DMS79 (cell line): ENCODE measurements at regions not wholly inside any gene's neighbourhood (a gene's known extent, or its start where the extent isn't known, plus 50 kb on each side); places are given as distances from the start of the nearest gene placed in this dataset.

Experiments used
- DNase-seq: peaks from one replicate; lab custom pipeline; 2025; lab: John Stamatoyannopoulos, UW

DNA sequence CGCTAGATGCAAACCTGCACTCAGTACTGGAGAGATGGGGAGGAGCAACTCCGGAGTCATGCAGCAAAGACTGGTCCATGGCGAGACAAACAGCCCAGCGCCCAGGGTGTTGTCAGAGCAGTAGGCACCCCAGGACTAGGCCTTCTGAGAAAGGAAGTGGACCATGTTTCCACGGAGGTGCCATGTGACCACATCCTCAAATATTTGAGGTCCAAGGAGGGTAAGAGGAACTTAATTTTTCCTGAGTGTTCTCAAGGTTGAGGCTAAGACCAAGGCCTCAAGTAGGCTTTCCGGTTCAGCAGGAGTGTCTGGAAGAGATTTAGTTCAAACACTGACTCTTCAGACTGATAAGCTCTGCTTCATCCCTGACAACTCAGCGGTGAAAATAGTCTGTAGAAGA lies 186.2 kb downstream of the RHOU start:
- DNase-seq = no peak

DNA sequence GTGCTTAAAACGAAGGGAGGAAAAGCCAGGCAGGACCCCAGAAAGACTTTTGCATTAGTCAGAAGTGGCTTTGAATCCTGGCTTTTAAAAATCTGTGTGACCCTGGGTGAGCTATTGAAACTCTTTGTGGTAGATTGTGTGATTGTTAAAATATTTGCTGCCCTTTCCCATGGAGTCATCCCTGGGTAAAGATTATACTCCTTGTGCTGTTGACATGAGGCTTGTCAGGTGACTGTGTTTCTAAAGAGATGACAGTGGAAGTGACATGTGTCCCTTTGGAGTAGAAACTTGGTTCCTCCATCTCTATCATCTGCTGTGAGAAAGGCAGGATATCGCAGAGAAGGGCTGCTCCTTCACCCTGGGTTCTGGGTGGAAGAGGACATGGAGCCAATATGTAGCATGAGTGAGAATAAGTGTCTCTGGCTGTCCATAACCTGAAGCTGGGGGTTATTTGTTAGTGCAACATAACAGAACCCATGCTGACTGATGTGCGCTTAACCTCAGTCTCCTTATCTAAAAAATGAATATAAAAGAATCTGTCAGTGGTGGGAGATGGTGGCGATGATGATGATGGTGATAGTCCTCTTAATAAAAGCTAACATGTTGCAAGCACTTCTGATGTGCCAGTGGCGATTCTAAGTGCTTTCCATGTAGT lies 187.6 kb downstream of the RHOU start:
- DNase-seq = no peak

DNA sequence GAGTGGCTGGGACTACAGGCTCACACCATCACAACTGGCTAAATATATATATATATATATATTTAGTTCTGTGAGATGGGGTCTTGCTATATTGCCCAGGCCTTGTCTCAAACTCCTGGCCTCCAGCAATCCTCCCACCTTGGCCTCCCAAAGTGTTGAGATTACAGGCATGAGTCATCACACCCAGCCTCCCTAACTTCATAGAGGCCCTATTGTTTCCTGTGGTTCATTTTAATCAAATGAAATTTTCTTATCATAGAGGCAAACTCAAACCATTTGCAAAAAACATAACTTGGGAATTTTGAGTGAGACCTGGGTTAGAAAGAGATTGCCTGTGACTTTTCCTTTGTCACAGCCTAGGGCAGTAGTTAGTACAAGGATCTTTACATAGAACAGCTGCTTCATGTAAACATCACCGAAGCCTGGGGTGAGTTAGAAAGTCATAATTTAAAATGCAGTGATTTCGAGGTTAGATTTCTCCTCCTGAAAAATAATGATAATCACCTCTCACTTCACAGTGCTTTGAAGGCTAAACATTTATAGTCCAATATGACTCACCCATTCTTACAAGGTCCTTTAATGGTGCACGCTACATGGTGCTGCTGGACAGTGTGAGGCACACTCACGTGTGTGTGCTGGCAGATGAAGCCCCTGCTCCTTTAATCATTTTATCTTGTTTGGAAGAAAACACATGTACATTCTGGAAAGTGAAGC lies 188.9 kb downstream of the RHOU start:
- DNase-seq = no peak

DNA sequence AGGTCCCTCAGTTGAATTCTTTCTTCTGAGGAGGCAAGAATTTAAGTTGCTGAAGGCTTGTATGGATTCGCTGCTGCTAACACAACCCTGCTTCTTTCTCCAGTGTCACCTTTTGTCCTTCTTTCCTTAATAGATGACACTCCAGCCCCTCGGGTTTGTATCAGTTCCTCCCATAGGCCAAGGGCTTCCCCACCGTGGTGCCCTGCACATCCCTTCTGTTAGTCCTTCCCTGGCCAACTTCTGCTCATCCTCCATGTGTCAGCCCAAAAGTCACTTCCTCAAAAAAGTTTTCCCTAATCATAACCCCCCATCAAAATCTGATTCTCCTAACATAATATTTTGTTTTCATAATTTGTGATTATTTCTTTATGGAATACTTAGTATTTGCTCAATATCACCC lies 190.4 kb downstream of the RHOU start:
- no peak for DNase-seq

DNA sequence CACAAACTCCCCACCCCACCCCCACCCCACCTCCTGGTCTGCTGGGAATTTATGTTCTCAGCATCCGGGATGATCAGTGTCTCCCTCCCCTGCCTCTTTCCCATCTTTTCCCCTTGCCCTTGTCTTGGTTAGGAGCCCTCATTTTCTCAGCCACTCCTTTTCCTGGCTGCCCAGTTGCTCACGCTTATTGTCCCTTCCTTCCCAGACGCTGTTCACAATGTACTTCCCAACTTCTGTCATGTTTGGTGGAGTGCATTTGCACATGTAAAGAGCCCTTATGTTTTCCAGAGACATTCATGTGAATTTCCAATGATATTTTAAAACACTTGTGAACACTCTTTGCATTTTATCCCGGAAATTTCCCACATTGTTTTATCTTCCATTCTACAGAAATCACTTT lies 192.1 kb downstream of the RHOU start:
- DNase-seq = no peak

DNA sequence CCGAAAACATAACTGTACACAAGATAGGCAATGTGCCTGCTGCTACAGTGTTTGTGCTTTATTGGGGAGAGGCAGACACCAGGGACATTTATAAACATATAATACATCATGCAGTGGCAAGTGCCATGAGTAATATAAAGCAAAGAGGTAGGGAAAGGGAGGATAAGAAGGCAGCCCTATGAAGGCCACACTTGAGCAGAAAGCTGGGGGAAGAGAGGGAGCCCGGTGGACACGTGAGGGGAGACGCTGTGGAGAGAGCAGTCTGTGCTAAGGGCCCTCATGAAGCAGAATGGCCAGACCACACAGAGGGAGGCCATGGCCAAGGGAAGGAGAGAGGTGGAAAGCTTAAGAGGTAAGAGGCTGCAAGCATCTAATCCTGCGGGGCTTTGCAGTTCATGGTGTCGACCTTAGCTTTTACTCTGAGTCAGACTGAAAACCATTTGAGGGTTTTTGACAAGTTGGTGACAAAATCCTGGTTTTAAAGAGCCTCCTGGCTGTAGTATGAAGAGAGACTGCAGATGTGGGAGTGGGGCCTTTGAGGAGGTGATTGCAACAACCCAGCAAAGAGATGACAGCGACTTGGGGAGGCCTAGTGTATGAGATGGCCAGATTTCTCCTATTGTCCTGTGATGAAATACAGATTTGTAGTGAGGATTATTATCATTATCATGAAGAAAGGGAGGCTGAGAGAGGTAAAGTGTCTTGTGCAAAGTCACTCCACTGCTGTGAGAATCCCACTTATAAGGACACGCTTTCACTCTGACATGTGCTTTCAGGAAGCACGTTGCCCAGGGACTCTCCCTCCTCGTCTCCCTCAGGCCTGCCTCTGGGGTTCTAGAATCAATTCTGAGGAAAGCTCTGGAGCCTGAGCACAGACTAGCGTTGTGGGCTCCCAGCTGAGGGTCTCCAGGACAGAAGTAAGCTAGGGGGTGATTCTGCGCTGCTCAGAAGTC lies 192.9 kb downstream of the RHOU start:
- DNase-seq = no peak

DNA sequence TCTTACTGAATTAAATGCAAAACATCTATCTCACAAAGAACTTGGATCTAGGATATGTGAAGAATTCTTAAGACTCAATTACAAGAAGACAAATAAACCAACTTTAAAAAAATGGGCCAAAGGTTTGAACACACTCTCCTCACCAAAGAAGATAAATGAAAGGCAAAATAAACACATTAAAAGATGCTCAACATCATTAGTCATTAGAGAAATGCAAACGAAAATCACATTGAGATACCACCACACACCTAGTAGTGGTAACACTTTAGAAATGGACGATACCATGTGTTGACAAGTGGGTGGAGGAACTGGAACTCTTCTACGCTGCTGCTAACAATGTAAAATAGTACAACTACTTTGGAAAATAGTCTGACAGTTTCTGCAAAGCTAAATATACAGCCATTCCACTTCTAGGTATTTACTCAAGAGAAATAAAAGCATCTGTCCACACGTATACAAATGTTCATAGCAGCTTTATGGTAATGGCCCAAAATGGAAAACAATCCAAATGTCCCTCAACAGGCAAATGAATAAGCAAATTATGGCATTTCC lies 194.3 kb downstream of the RHOU start:
- DNase-seq = no peak

DNA sequence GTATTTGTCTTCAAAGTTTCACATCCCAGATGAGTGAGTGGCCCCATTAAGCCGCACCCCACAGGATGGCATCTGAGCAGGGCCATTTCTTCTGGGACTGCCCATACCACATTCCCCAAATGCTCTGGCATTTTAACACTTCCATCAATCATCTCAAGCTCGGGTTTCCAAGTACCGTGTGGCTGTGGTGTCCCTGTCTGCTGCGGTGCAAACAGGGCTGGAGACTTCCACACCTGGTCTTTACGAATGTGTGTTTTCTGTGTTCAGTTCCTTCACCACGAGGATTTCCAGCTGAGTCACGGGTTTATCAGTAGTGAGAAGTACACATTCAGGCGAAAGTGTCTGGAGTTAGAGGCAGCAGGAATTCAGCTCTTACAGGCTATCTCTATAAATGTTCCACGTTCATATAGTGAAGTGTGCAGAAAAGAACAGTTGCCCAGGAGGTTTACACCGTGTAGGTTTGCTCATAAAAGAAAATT lies 195.2 kb downstream of the RHOU start:
- no peak for DNase-seq

DNA sequence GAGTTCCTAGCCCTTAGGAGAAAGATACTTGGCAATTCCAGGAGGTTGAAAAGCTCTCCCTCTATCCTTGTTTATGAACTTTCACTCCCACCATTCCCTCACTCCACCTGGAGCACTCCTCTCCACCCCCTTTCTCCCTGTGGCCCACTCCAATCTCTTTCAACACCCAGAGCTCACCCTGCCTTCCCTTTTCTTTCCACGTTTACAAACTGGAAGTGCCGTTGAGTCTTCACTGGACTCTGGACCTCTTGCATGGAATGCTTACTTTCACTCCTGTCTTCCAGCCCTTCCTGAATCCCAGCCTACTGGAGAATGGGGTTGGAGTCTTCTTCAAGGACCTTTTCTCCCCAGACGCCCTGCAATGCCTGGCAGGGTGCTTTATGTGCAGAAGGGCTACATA lies 198.5 kb downstream of the RHOU start:
- DNase-seq = no peak

DNA sequence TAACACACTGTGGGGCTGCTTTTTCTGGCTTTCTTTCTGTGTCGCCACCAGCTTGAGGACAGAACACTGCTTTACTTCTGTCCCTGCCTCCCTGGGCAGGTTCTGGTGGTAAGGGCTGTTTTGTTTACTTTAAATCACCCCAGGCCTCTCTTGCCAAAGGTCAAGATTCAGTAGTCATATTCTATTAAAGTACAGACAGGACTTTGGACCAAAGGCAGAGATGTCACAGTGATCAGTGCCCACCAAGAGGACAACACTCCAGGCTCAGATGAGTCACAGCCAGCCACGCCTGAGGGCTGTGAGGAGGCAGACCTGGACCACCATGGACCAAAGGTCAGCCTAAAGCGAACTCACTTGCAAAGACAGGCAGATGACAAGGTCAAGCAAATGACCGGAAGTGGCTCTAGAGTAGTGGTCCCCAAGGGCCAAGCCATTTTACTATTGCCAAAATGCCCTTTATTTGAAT lies 200.0 kb downstream of the RHOU start:
- DNase-seq = no peak

DNA sequence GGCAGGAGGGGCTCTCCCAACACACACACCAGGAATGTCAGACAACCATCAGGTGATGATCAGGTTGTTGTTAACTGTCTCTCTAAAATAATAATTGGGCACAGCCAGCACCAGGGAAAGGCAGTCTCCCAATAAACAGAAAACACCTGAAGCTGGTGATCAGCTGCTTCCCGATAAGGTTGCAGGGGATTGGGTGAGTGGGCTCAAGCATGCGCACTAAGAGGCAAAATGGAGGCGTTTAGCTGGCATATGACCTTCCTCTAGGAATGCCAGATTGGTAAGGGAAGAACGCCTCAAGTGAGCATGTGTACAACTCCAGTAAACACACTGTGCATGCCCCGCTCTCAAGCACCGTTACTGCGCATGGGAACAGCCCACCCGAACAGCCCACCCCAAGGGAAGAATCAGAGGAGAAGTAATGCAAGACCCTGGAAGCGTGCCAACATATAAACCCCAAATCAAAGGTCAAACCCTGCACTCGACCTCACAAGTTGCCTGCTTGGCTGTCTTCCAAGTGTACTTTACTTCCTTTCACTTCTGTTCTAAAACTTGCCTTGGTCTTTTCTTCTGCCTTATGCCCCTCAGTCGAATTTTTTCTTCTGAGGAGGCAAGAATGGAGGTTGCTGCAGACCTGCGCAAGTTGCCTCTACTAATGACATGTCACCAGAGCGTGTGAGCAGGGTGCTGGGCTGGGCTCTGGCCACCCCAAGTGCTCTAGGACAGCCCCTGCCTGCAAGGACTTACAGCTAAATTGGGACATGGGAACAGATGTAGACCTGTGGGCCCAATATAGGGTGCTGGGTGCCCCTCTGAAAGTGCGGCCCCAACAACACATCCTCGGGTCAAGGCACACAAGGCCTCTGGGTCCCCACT lies 200.8 kb downstream of the RHOU start:
- no peak for DNase-seq

DNA sequence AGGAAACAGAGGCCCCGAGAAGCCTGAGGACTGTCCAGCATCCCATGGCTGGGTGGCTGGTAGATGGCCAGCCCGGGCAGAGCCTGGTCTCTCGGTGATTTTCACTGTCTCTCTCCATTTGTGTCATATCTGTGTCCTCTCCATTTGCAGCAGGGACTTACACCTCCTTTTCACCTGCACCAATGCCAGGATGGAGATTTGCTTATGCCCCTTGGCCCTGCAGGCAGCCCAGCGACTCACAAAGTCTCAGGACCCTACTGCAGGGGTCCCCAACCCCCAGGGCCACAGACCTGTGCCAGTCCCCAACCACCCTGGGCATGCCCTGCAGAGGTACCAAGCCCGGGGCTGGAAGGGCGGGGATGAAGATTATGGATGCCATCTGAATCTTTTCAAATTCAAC lies 201.6 kb downstream of the RHOU start:
- no peak for DNase-seq

DNA sequence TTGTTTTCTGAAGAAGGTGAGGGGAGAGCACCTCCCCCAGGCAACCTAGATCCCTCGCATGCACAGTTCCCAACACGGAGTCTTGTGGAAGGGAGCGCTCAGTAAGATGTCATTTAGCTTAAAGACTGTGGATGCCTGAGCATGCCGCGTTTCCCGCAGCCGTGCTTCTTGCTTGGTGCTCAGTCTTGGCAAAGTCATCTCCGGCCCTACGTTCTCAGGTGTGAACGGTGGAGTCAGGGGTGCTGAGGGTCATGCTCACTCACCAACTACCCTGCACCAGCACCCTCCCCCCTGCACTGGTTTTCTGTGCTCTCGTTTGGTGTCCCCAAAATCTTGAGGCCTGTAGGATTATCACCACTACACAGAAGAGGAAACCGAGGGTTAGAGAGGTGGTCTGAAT lies 202.1 kb downstream of the RHOU start:
- no peak for DNase-seq

DNA sequence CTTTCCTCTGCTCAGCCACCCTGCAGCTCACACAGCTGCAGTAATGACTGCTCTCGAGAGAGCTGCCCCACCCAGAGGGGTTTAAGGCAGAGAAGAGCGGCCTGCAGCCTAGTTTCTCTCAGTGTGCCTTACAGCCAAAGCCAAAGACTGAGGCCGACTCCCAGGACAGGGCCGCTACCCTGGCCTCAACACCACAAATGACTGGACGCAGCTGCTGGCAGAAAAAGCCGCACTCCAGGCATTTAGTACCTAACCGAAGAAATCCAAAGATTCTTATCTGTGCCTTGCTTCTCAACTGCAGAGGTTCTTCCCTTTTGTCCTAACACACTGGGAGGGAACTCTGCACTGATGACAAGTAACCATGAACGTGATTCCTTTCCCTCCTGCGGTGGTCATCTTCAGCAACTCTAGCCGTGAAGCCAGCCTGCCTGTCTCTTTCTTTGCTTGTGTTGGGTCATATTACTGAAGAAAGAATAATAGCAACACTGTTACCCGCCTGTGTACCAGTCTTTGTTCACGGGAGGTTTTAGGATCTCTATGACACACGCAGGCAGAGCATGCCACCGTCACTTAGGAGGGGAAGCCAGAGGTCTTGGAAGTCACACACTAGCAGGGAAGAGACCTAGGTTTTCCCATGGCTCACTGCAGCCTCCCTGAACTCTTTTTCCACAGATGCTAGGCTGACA lies 202.7 kb downstream of the RHOU start:
- DNase-seq = no peak

DNA sequence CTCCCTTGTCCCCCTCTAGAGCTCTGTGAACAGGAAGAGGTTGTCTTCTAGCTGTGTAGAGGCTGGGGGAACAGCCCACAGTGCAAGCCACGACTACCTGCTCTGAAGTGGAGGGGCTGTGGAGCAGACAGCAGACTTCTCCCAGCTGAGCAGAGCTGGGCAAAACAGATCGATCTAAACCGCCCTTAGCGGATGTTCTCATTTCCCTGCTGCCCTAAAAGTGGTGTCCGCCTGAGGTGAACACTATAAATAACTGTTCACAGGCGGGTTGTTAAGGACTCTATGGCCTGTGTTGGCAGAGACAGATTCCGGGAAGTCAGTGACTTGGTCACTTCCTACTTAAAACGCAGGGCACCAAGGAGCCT lies 203.2 kb downstream of the RHOU start:
- no peak for DNase-seq

DNA sequence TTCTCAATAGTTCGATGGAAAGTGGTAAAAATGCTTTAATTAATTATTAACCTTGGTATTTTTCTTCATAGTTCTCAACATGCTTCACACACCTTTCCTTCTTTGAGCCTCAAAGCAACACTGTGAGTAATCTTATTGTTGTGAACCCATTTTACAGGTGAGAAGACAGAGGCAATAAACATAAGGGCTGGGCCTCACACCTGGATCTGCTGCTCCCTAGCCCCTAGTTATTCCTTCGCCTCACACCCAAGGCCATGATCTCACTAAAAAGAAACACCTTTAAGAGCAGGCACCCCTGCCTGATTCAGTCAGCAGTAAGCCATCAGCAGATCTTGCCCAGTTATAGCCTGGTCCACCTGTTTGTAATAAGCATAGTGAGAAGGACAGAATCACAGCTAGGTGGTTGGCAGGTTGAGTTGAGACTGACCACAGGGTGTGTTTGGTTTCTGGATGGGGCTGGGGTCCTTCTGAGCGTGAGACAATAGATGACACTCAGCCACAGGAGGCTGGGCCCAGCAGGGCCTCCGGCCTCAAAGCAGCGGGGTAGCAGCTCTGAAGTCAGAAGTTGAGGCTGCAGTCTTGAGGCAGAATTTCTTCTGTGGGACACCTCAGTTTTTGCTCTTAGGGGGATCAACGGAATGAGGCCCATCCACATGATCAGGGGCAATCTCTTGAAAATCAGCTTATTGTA lies 203.9 kb downstream of the RHOU start:
- no peak for DNase-seq

DNA sequence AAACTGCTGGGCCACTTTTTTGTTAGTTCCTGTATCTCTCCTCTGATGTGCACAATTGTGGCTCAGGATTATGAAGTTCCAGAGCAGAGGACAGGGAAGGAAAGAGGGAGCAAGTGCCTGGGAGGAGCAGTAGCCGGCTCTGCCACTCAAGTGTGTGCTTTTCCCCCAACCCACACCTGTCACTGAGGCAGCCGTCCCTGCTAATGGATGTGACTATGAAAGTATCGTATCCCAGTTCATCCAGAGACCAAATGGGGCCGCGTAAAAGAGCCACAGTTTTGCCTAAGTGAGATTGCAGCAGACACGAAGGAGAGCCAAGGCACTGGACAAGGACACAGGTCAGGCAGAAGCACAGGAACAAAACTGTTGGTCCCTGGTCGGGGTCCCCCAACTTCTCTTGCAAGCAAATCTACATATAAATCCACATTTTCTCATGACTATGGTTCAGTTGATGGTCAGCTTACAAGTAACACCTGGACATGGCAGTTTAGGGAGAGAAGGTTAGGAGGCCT lies 204.7 kb downstream of the RHOU start:
- no peak for DNase-seq

DNA sequence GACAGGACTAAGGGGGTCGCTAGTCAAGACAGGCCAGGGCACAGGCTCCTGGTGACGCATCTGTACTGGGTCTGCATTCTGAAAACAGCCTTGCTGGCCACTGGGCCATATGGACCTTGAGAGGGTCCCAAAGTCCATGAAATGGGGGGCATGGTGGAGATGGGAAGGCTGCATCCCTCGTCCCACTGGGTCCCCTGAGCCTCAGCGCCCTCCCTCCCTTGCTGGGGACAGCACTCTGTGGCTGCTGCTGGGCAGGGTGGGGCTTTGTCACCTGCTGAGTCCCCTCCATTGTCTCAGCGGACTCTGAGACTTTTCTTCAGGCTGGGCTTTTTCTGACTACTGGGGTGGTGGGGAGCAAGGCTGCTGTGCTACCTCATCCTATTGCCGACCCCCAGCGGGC lies 205.2 kb downstream of the RHOU start:
- DNase-seq = no peak

DNA sequence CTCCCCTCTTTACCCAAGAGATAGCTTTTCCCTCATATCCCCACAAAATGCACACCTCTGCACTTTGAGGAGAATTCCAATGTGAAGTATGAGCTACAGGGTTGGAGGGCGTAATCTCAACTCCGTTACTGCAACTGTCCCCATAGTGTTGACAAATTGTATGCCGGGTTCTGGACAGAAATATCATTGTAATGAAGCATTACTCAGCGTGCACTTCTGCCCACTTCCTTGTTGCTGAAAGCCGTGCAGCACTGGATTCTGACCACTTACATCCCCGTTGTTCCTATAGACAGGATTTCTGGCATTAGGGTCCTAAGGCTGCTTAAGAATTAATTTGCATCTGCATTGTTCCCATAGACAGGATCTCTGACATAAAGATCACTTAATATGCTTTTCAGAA lies 205.6 kb downstream of the RHOU start:
- no peak for DNase-seq

DNA sequence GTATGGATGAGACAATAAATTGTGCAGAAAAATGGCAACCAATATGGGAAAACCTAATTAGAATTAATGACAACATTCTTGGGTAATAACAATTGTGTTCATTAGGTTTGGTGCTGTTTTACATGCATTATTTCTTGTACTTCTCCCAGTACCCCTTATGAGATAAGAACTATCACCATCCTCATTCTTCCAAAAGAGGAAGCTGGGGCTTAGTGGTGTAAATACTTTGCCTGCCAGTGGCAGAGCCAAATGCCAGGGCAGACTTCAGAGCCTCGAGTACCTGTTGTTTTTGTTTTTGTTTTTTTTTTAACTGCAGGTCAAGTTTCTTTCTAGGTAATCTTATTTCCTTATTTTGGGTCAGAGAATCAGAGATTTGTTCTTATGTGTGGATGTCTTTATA lies 206.4 kb downstream of the RHOU start:
- no peak for DNase-seq
